ENCODE measurements at regions not wholly inside any gene's neighbourhood (a gene's known extent, or its start where the extent isn't known, plus 50 kb on each side); places are given as distances from the start of the nearest gene placed in this dataset.
"Not testable (repeated sequence)": the region's sequence is repeated elsewhere in the genome, so short reads cannot be mapped to it uniquely, and the experiment has no call there.

DNA sequence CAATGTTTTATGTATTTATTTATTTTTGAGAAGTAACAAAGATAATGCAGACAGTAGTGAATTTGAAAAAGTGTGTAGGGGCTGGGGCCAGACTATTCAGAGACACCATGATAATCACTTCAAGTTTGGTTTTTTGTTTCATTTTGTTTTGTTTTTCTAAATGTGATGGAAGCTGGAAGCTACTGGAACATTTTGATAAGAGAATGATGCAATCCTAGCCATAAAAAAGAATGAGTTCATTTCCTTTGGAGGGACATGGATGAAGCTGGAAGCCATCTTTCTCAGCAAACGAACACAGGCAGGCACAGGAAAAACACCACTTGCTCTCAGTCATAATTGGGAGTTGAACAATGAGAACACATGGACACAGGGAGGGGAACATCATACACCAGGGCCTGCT is 706.6 kb upstream of the EPHA5 start:
- no peak for DNase-seq (ENCODE audit: low read depth)

GRCh38 chr4:66376396-66376795 is 706.1 kb upstream of the EPHA5 start:
- DNase-seq (ENCODE audit: low read depth), result no peak

GRCh38 chr4:66373268-66373667 is 703.0 kb upstream of the EPHA5 start:
- no peak for DNase-seq (ENCODE audit: low read depth)

- no peak for DNase-seq (ENCODE audit: low read depth)
These were observed 702.4 kb upstream of the EPHA5 start for GRCh38 chr4:66372706-66373105.

GRCh38 chr4:66367043-66367660 is 696.9 kb upstream of the EPHA5 start:
- DNase-seq (ENCODE audit: low read depth), result no peak

DNA sequence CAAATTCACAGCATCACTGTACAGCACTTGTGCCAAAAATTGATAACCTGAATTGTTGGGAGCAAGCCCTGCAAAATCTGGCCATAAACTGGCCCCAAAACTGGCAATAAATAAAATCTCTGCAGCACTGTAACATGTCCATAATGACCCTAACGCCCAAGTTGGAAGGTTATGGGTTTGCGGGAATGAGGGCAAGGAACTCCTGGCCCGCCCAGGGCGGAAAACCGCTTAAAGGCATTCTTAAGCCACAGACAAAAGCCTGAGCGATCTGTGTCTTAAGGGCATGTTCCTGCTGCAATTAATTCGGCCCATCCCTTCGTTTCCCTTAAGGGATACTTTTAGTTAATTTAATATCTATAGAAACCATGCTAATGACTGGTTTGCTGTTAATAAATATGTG is 690.1 kb upstream of the EPHA5 start:
- DNase-seq (ENCODE audit: low read depth), result not testable (repeated sequence)

GRCh38 chr4:66357316-66357715 is 687.0 kb upstream of the EPHA5 start:
- DNase-seq (ENCODE audit: low read depth), result no peak

GRCh38 chr4:66355328-66355727 is 685.0 kb upstream of the EPHA5 start:
- no peak for DNase-seq (ENCODE audit: low read depth)

DNA sequence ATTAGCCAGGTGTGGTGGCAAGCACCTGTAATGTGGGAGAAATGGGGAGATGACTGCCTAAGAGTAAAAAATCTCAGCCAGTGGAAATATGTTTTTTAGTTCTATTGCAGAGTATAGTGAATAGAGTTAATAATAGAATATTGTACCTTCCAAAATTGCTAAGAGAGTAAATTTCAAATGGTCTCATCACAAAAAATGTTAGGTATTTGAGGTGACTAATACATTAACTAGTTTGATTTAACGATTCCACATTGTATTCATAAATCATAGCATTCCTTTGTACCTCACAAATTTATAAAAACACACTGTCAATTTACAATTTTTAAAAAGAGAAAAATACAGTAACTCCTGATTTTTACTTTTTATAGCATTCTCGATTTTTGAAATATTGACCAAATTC is 681.5 kb upstream of the EPHA5 start:
- no peak for DNase-seq (ENCODE audit: low read depth)

DNA sequence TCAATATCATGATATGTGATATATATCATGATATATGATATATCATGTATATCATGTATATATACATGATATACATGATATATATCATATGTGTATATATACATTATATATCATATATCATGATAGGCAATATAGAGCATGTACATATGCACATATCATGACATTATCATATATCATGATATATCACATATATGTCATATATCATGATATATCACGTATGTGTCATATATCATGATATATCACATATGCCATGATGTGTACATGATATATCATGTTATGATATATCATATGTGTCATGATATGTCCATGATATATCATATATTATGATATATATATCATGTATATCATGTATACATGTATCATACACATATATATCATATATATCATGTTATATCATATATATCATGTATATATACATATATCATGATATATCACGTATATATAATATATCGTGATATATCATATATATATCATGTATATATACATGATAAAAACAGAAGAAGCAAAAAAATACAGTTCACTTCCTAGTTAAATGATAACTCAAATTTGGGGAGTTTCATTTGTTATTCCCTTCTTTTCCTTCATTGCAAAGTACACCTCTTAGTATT is 670.1 kb upstream of the EPHA5 start:
- no peak for DNase-seq (ENCODE audit: low read depth)

DNA sequence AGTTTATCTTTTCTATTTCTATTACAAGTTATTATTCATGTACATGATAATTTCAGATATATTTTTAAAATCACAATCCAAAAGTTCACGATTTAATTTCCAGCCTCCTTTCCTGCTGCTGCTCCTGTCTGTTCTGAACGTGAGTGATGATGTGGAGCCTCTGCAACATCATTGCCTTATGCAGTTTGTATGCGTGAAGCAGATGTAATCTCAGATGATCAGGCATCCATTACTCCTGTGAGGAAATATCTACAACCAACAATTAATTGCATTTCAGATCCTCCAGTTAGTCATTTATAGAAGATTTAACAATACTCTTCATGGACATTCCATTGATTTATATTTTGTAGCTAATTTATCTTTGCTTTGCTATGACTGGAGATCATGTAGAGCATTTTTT is 668.7 kb upstream of the EPHA5 start:
- DNase-seq (ENCODE audit: low read depth), result no peak

DNA sequence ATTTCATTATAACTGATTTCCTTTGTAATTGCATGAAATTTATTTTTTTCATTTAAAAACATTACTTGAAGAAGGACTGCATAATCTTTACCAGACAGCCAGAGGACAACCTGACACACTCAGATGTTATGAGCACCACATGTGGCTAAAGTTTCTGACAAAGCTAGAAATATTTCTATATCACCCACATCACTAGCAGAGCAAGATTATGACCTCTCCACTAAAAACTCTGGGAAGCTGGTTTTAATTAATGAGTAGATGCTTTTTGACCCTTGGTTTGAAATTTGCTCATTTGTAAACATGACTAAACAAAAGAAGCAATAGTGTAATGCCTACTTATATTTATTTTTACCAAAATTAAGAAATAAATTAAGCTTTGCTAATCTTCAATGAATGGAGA is 661.5 kb upstream of the EPHA5 start:
- no peak for DNase-seq (ENCODE audit: low read depth)

- DNase-seq (ENCODE audit: low read depth), result no peak
These were observed 659.8 kb upstream of the EPHA5 start for GRCh38 chr4:66330125-66330524.

- no peak for DNase-seq (ENCODE audit: low read depth)
These were observed 658.7 kb upstream of the EPHA5 start for GRCh38 chr4:66328803-66329574.

DNA sequence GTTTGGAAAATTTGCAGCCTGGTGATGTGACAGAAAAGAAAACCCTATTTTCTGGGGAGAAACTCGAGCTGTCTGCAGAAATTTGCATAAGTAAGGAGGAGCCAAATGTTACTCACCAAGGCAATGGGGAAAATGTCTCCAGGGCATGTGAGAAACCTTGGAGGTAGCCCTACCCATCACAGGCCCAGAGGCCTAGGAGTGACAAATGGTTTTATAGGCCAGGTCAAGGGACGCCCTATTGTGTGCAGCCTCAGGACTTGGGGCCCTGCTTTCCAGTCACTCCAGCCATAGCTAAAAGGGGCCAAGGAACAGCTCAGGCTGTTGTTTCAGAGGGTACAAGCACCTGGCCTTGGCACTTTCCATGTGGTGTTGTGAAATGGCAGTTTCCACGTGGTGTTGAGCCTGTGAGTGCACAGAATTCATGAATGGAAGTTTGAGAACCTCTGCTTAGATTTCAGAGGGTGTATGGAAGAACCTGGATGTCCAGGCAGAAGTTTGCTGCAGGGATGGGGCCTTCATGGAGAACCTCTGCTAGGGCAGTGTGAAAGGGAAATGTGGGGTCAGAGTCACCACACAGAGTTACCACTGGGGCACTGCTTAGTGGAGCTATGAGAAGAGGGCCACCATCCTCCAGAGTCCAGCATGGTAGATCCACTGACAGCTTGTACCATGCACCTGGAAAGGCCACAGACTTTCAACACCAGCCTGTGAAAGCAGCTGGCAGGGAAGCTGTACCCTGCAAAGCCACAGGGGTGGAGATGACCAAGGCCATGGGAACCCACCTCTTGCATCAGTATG is 637.6 kb upstream of the EPHA5 start:
- no peak for DNase-seq (ENCODE audit: low read depth)

- DNase-seq (ENCODE audit: low read depth), result peak; percentile 1
These were observed 630.1 kb upstream of the EPHA5 start for GRCh38 chr4:66300336-66300934.

- no peak for DNase-seq (ENCODE audit: low read depth)
These were observed 628.3 kb upstream of the EPHA5 start for GRCh38 chr4:66298569-66298968.

DNA sequence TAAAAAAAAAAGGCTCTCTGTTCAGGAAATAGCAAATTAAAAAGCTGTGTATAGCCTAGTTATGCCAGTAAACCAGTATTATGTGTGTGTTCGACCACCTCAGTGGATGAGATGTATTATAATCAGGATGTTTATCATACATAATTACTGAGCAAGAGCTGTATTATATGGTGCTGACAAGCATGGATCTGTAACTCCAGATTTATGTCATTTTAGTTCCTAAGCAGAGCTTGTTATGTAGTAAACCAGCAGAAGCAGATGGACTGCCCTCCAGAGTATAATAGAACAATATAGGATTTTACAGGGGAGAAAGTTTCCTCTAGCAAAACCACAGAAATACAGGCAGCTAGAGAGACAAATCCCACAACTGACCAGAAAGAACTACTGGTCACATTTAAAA is 627.4 kb upstream of the EPHA5 start:
- DNase-seq (ENCODE audit: low read depth), result no peak

DNA sequence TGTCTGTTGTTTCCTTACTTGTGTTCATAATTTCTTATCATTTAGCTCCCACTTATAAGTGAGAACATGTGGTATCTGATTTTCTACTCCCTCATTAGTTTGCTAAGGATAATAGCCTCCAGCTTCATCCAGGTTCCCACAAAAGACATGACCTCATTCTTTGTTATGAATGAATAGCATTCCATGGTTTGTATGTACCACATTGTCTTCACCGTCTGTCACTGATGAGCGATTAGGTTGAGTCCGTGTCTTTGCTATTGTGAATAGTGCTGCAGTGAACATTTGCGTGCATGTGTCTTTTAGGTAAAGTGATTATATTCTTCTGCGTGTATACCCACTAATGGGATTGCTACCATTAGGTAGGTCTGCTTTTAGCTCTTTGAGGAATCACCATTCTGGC is 624.3 kb upstream of the EPHA5 start:
- DNase-seq (ENCODE audit: low read depth), result no peak

DNA sequence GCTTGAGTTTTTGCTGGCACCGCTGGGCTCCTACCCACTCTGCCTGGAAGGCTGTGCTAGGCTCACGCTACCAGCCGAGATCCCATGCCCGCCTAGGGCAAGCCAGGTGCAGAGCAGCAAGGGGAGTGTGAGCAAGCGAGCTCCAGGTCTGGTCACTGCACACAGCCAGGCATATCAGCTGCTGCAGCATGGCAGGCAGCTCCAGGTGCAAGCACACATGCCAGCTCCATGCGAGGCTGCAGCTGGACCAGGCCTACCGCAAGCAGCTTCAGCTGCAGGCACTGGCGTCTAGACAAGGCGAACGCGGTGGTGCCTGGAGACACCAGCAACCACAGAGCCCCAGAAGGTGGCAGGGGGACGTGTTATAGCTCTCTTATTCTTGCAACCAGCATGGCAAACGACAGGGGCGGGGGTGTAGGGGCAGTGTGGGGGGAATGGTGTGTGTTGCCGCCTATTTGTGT is 614.7 kb upstream of the EPHA5 start:
- DNase-seq (ENCODE audit: low read depth), result no peak

DNA sequence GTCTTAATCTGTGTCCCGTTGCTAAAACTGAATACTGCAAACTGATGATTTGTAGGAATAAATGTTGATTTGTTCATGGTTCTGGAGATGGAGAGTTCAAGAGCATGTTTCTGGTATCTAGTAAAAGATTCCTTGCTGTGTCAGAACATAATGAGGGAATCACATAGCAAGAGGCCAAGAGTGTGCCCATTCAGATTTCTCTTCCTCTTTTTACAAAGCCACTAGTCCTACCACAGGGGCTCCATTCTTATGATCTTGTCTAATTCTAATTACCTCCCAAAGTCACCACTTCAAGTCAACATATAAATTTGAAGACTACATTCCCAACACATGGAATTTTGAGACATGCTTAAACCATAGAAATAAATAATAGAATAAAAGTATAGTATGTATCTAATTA is 608.8 kb upstream of the EPHA5 start:
- no peak for DNase-seq (ENCODE audit: low read depth)

GRCh38 chr4:66275411-66276038 is 605.2 kb upstream of the EPHA5 start:
- peak; percentile 3 for DNase-seq (ENCODE audit: low read depth)
